Glutamatergic neuron (in vitro differentiated cells): ENCODE measurements at regions not wholly inside any gene's neighbourhood (a gene's known extent, or its start where the extent isn't known, plus 50 kb on each side); places are given as distances from the start of the nearest gene placed in this dataset.

ENCODE experiments used
- DNase-seq: peaks from one replicate; pipeline ENCODE4 v3.0.0; 2022
- H3K27ac Mint-ChIP-seq: one replicate; pipeline ENCODE4 v1.8.0; 2020; ENCODE audit warnings: mild to moderate bottlenecking, mixed read lengths, inconsistent platforms; ENCODE audit not compliant: unreplicated experiment
- H3K27me3 Mint-ChIP-seq: one replicate; pipeline ENCODE4 v1.8.0; 2020; ENCODE audit warnings: mild to moderate bottlenecking, moderate library complexity, mixed read lengths, inconsistent platforms; ENCODE audit not compliant: unreplicated experiment
- H3K36me3 Mint-ChIP-seq: one replicate; pipeline ENCODE4 v1.8.0; 2020; ENCODE audit warnings: mild to moderate bottlenecking, mixed read lengths, inconsistent platforms; ENCODE audit not compliant: unreplicated experiment
- H3K4me1 Mint-ChIP-seq: one replicate; pipeline ENCODE4 v1.8.0; 2020; ENCODE audit warnings: mild to moderate bottlenecking, low read depth, mixed read lengths, inconsistent platforms; ENCODE audit not compliant: unreplicated experiment
- H3K4me3 Mint-ChIP-seq: one replicate; pipeline ENCODE4 v1.8.0; 2020; ENCODE audit warnings: mild to moderate bottlenecking, mixed read lengths, inconsistent platforms; ENCODE audit not compliant: unreplicated experiment
- H3K9me3 Mint-ChIP-seq: one replicate; pipeline ENCODE4 v1.8.0; 2020; ENCODE audit warnings: mild to moderate bottlenecking, moderate library complexity, mixed read lengths, inconsistent platforms; ENCODE audit not compliant: unreplicated experiment
- CTCF ChIP-seq: fragments of 200-600 bp; sonication (generic); IDR thresholded peaks from one replicate; pipeline ENCODE4 v1.5.0; 2021; ENCODE audit not compliant: partially characterized antibody, unreplicated experiment

- no peak for DNase-seq
- Mint-ChIP-seq H3K4me1 (no peaks in the 10 kb centered on the region), H3K9me3 (peaks cover 1% of the 10 kb centered on the region), H3K36me3 (no peaks in the 10 kb centered on the region), H3K4me3 (no peak overlapping the region), H3K27me3 (no peaks in the 10 kb centered on the region), H3K27ac (no peak overlapping the region)
- no peak for TF ChIP-seq CTCF
Measured at GRCh38 chr12:126404293-126404881, 1339.2 kb downstream of the AACS start.

- Mint-ChIP-seq H3K4me3 (no peak overlapping the region), H3K27me3 (no peaks in the 10 kb centered on the region), H3K9me3 (no peaks in the 10 kb centered on the region), H3K27ac (no peak overlapping the region), H3K36me3 (no peaks in the 10 kb centered on the region), H3K4me1 (no peaks in the 10 kb centered on the region)
- no peak for DNase-seq
- TF ChIP-seq CTCF, result no peak
Measured at GRCh38 chr12:126418400-126418799, 1353.2 kb downstream of the AACS start.

GRCh38 chr12:126419131-126419530, 1353.9 kb downstream of the AACS start:
- Mint-ChIP-seq H3K9me3 (no peaks in the 10 kb centered on the region), H3K4me3 (no peak overlapping the region), H3K27ac (no peak overlapping the region), H3K4me1 (no peaks in the 10 kb centered on the region), H3K27me3 (no peaks in the 10 kb centered on the region), H3K36me3 (no peaks in the 10 kb centered on the region)
- TF ChIP-seq CTCF, result no peak
- DNase-seq, result no peak

GRCh38 chr12:126424696-126425095, 1359.5 kb downstream of the AACS start:
- Mint-ChIP-seq H3K27ac (no peak overlapping the region), H3K9me3 (no peaks in the 10 kb centered on the region), H3K4me3 (no peak overlapping the region), H3K36me3 (no peaks in the 10 kb centered on the region), H3K27me3 (peaks cover 3% of the 10 kb centered on the region), H3K4me1 (no peaks in the 10 kb centered on the region)
- TF ChIP-seq CTCF, result no peak
- no peak for DNase-seq

- H3K27ac Mint-ChIP-seq, result no peak overlapping the region
- H3K4me3 Mint-ChIP-seq, result no peak overlapping the region
- no peaks in the 10 kb centered on the region for H3K9me3 Mint-ChIP-seq
- no peak for TF ChIP-seq CTCF
- no peaks in the 10 kb centered on the region for H3K4me1 Mint-ChIP-seq
- DNase-seq, result no peak
- H3K27me3 Mint-ChIP-seq, result peaks cover 3% of the 10 kb centered on the region
- H3K36me3 Mint-ChIP-seq, result no peaks in the 10 kb centered on the region
Measured at GRCh38 chr12:126425264-126425663, 1360.0 kb downstream of the AACS start.
